Superior temporal gyrus (tissue), 1 donor: ENCODE measurements at regions not wholly inside any gene's neighbourhood (a gene's known extent, or its start where the extent isn't known, plus 50 kb on each side); places are given as distances from the start of the nearest gene placed in this dataset.
A peak's percentile ranks its signal among the peaks of the same experiment; 100 is the strongest.
"Not testable (repeated sequence)": the region's sequence is repeated elsewhere in the genome, so short reads cannot be mapped to it uniquely, and the experiment has no call there.

ENCODE experiments used
- DNase-seq: peaks from one replicate; pipeline ENCODE4 v3.0.0-alpha.2; 2016; ENCODE audit errors: extremely low spot score

DNA sequence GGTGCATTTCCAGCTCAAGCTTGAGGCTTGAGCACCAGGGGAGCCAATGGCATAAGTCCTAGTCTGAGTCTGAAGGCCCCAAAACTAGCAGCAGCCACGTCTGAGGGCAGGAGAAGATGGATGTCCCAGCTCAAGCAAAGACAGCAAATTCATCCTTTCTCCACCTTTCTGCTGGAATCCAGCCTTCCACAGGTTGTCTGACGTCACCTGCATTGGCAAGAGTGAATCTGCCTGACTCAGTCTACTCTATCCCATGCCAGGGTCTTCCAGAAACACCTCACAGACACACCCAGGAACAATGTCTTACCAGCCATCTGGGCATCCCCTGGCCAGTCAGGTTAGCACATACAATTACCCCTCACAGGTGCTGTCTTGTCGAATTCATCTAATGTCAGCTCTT is 76.2 kb upstream of the SOX11 start:
- no peak for DNase-seq

DNA sequence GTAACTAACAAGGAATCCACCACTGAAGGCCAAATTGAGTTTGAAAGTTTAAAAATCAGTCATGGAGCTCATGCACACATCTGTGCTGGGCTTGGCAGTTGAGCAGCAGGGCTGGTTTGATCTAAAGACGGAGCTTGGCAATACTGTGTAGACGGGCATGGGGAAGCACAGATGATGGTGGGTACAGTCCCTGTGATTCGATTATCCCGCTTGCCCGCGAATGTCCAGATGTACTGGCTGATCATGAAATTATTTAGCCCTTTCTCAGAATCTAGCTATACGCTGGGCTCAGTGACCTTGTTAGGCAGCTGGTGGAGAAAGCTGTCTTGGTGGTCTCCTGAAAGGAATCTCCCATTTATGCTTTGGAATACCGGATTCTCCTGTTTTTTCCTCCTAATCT is 74.8 kb upstream of the SOX11 start:
- DNase-seq, result no peak

GRCh38 chr2:5617796-5618195 is 74.4 kb upstream of the SOX11 start:
- no peak for DNase-seq

DNA sequence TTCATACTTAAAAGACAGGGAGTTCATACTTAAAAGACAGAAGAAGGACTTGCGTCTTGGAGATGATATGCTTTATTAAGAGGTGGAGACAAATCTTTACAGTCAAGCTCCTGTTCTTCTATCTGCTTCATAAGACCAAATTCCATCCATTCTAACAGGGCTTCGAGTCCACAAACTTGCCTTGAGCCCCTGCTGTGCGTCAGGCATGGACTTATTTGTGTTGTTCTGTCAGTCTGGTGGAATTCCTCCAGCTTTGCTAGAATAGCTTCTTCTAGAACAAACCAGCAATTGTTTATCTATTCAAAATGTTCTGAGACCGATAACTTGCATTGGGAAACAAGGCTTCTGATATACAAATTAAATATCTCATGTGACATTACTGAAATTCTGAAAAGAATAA is 73.9 kb upstream of the SOX11 start:
- peak; percentile 45 for DNase-seq

DNA sequence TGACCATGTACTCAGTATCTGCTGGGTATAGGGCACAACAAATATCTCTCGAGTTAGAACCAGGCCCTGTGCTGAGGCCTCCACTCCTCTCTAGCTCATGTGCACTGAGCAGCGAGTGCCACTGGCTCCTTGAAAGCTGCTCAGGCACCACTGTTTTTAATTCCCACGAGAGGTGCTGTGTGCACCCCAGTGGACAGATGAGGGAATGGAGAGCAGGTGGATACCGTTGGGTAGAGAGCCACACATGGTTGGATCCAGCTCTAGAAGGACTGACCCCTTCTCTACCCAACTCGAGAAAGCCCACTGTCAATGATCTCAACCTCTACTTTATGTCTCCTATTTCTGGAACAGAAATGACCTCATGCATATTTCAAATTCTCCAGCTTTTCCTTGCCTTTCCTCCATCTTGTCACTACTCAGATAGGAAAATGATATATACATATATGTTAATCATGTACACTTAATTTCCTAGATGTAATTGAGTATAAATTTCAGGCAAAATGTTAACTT is 66.6 kb upstream of the SOX11 start:
- not testable (repeated sequence) for DNase-seq

DNA sequence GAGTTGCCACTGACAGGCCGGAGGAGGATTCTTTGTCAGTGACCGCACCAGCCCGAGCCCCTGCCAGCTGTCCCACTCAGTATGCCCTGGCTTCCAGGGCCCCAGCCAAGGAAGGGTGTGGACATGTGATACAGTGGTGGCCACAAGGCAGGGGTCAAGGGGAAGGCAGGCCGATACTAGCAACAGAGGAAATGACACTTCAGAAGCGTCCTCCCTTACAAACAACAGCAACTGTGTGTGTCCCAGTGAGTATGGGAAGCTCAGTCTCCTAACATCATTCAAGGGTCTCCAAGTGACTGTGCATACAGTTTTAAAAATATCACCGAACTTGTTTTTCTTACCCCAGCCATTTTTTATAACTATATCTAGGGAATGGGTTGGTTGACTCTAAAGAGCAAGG is 63.7 kb upstream of the SOX11 start:
- DNase-seq, result not testable (repeated sequence)

GRCh38 chr2:5629510-5629909 is 62.7 kb upstream of the SOX11 start:
- DNase-seq, result not testable (repeated sequence)

GRCh38 chr2:5637051-5637450 is 55.1 kb upstream of the SOX11 start:
- not testable (repeated sequence) for DNase-seq
